ENCODE measurements at regions not wholly inside any gene's neighbourhood (a gene's known extent, or its start where the extent isn't known, plus 50 kb on each side); places are given as distances from the start of the nearest gene placed in this dataset.

GRCh38 chr5:130290219-130290618 lies 386.0 kb downstream of the CHSY3 start:
- TF ChIP-seq EZH2 (IDR thresholded peaks at IDR 0.05; ENCODE audit: insufficient read depth, poor library complexity, severe bottlenecking) = no peak
- no peak for TF ChIP-seq EZH2phosphoT487 (IDR thresholded peaks at IDR 0.05; ENCODE audit: insufficient read depth, low read depth)

Data from GM23248 (cell line).